Spinal cord (tissue), 9 donors: ENCODE measurements at regions not wholly inside any gene's neighbourhood (a gene's known extent, or its start where the extent isn't known, plus 50 kb on each side); places are given as distances from the start of the nearest gene placed in this dataset.
"Not testable (repeated sequence)": the region's sequence is repeated elsewhere in the genome, so short reads cannot be mapped to it uniquely, and the experiment has no call there.

ENCODE experiments used
- DNase-seq, 6 donors: peaks; one replicate each; pipeline versions ENCODE4 v3.0.0 to v3.0.0-alpha.2; 2013 to 2015; ENCODE audit warnings: low spot score in 6 of 6, low read depth in 4 of 6
- H3K27ac ChIP-seq: one replicate; pipeline ENCODE4 v1.5.1; 2013; ENCODE audit warnings: low read depth, low read length, control low read depth
- H3K27me3 ChIP-seq: one replicate; pipeline ENCODE4 v1.6.1; 2013; ENCODE audit warnings: low read length; ENCODE audit not compliant: control insufficient read depth, insufficient read depth
- H3K36me3 ChIP-seq: one replicate; pipeline ENCODE4 v1.6.1; 2013; ENCODE audit warnings: low read length; ENCODE audit not compliant: control insufficient read depth, insufficient read depth
- H3K4me1 ChIP-seq: one replicate; pipeline ENCODE4 v1.6.1; 2013; ENCODE audit warnings: low read length; ENCODE audit not compliant: control insufficient read depth, insufficient read depth
- H3K4me3 ChIP-seq: one replicate; pipeline ENCODE4 v1.5.1; 2013; ENCODE audit warnings: low read depth, low read length, control low read depth
- H3K9me3 ChIP-seq: one replicate; pipeline ENCODE4 v1.6.1; 2013; ENCODE audit warnings: low read length; ENCODE audit not compliant: control insufficient read depth, insufficient read depth
- WGBS: methylation state at CpG from one replicate; pipeline ENCODE4 v1.1.5; 2013; ENCODE audit warnings: missing lambda C conversion rate; ENCODE audit not compliant: insufficient coverage; 5-methylcytosine and 5-hydroxymethylcytosine counted together
- donor health status: healthy.

GRCh38 chr11:92453055-92453454 lies 228.4 kb downstream of the FAT3 start:
- DNase-seq = no peak
- Histone ChIP-seq H3K4me3 (no peak overlapping the region), H3K4me1 (peaks cover 5% of the 10 kb centered on the region), H3K36me3 (no peaks in the 10 kb centered on the region), H3K9me3 (no peaks in the 10 kb centered on the region), H3K27me3 (no peaks in the 10 kb centered on the region), H3K27ac (no peak overlapping the region)
- 100% methylated on average over 1 of the region's 3 CpGs for WGBS

GRCh38 chr11:92455210-92455790 lies 230.7 kb downstream of the FAT3 start:
- H3K36me3 ChIP-seq = no peaks in the 10 kb centered on the region
- no CpG with 5 or more reads among the region's 2 CpGs for WGBS
- H3K27ac ChIP-seq = no peak overlapping the region
- no peaks in the 10 kb centered on the region for H3K27me3 ChIP-seq
- no peak overlapping the region for H3K4me3 ChIP-seq
- no peak for DNase-seq
- H3K9me3 ChIP-seq = no peaks in the 10 kb centered on the region
- H3K4me1 ChIP-seq = peaks cover 2% of the 10 kb centered on the region

GRCh38 chr11:92457250-92457649 lies 232.6 kb downstream of the FAT3 start:
- Histone ChIP-seq H3K4me1 (peaks cover 2% of the 10 kb centered on the region), H3K4me3 (no peak overlapping the region), H3K27ac (no peak overlapping the region), H3K9me3 (no peaks in the 10 kb centered on the region), H3K36me3 (no peaks in the 10 kb centered on the region), H3K27me3 (no peaks in the 10 kb centered on the region)
- no peak for DNase-seq
- no CpG with 5 or more reads among the region's 1 CpG for WGBS

- Histone ChIP-seq H3K36me3 (no peaks in the 10 kb centered on the region), H3K27me3 (no peaks in the 10 kb centered on the region), H3K27ac (no peak overlapping the region), H3K4me1 (peaks cover 2% of the 10 kb centered on the region), H3K4me3 (no peak overlapping the region), H3K9me3 (no peaks in the 10 kb centered on the region)
- no peak for DNase-seq
Measured at GRCh38 chr11:92458486-92458885, 233.9 kb downstream of the FAT3 start.

GRCh38 chr11:92460213-92460612 lies 235.6 kb downstream of the FAT3 start:
- WGBS = 14% methylated on average over 1 of the region's 4 CpGs
- peaks cover 2% of the 10 kb centered on the region for H3K4me1 ChIP-seq
- H3K36me3 ChIP-seq = no peaks in the 10 kb centered on the region
- H3K27me3 ChIP-seq = no peaks in the 10 kb centered on the region
- no peak overlapping the region for H3K27ac ChIP-seq
- DNase-seq = peak in 2 of 6 donors; percentile 20 to 74
- no peaks in the 10 kb centered on the region for H3K9me3 ChIP-seq
- no peak overlapping the region for H3K4me3 ChIP-seq

GRCh38 chr11:92461447-92461846 lies 236.8 kb downstream of the FAT3 start:
- no peak for DNase-seq
- Histone ChIP-seq H3K27me3 (no peaks in the 10 kb centered on the region), H3K4me3 (no peak overlapping the region), H3K9me3 (no peaks in the 10 kb centered on the region), H3K4me1 (peaks cover 2% of the 10 kb centered on the region), H3K27ac (no peak overlapping the region), H3K36me3 (no peaks in the 10 kb centered on the region)
- WGBS = 100% methylated on average over 1 of the region's 3 CpGs

- H3K27me3 ChIP-seq = no peaks in the 10 kb centered on the region
- H3K4me1 ChIP-seq = no peaks in the 10 kb centered on the region
- no CpG with 5 or more reads among the region's 1 CpG for WGBS
- no peak overlapping the region for H3K4me3 ChIP-seq
- DNase-seq = no peak
- H3K9me3 ChIP-seq = no peaks in the 10 kb centered on the region
- no peaks in the 10 kb centered on the region for H3K36me3 ChIP-seq
- H3K27ac ChIP-seq = no peak overlapping the region
Measured at GRCh38 chr11:92462821-92463220, 238.2 kb downstream of the FAT3 start.

DNA sequence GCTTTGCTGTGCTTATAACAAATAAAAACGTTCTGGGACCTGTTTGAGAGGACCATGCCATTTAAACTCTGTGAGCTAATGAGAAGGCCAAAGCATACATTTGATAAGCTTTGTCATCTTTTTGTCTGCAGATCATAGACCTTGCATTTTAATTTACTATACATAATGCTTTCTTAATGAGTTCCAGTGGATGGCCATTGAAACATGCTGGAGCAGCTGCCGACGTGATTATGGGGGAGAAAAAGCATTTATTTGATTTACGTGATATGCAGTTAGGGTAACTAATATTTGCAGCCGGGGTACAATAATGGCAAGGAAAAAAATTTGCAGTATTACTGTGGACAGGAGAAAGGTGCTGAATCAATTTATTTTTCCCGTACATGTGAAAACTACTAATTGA lies 240.2 kb downstream of the FAT3 start:
- peak in 1 of 6 donors; percentile 71 for DNase-seq
- H3K4me1 ChIP-seq = no peaks in the 10 kb centered on the region
- no peak overlapping the region for H3K4me3 ChIP-seq
- WGBS = 49% methylated on average over 4 of the region's 6 CpGs
- H3K27ac ChIP-seq = no peak overlapping the region
- no peaks in the 10 kb centered on the region for H3K27me3 ChIP-seq
- H3K9me3 ChIP-seq = no peaks in the 10 kb centered on the region
- H3K36me3 ChIP-seq = no peaks in the 10 kb centered on the region

- H3K36me3 ChIP-seq, H3K4me3 ChIP-seq, H3K4me1 ChIP-seq, H3K9me3 ChIP-seq, H3K27me3 ChIP-seq, DNase-seq, H3K27ac ChIP-seq: not testable (repeated sequence)
- WGBS = no CpG with 5 or more reads among the region's 3 CpGs
Measured at GRCh38 chr11:92465410-92465809, 240.8 kb downstream of the FAT3 start.

DNA sequence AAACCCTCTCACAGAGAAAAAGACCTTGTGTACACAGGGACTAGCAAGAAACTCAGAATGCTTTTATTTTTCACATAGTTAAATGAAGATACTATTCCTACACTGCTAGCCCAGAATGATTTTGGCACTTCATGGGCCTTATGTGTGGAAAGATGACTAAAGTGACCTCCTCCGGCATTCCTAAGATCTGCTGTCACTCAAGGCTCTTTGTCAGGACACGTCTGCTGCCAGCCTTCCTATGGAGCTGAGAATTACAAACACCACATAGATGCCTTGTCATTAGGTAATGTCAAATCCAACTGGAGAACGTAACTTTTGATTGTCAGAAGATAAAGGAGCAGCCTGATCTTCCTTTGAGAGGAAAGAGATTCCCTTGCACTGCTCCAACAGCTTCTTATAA lies 249.1 kb downstream of the FAT3 start:
- no peaks in the 10 kb centered on the region for H3K9me3 ChIP-seq
- H3K27ac ChIP-seq = no peak overlapping the region
- no peak for DNase-seq
- no CpG with 5 or more reads among the region's 3 CpGs for WGBS
- no peak overlapping the region for H3K4me3 ChIP-seq
- no peaks in the 10 kb centered on the region for H3K27me3 ChIP-seq
- no peaks in the 10 kb centered on the region for H3K4me1 ChIP-seq
- H3K36me3 ChIP-seq = no peaks in the 10 kb centered on the region
